HG02973 (cell line): ENCODE measurements at regions not wholly inside any gene's neighbourhood (a gene's known extent, or its start where the extent isn't known, plus 50 kb on each side); places are given as distances from the start of the nearest gene placed in this dataset.

Source experiments
- ATAC-seq: cut with Tn5 transposase; IDR thresholded peaks from one replicate; pipeline ENCODE4 v1.9.1; 2021; ENCODE audit warnings: moderate library complexity; ENCODE audit not compliant: unreplicated experiment

DNA sequence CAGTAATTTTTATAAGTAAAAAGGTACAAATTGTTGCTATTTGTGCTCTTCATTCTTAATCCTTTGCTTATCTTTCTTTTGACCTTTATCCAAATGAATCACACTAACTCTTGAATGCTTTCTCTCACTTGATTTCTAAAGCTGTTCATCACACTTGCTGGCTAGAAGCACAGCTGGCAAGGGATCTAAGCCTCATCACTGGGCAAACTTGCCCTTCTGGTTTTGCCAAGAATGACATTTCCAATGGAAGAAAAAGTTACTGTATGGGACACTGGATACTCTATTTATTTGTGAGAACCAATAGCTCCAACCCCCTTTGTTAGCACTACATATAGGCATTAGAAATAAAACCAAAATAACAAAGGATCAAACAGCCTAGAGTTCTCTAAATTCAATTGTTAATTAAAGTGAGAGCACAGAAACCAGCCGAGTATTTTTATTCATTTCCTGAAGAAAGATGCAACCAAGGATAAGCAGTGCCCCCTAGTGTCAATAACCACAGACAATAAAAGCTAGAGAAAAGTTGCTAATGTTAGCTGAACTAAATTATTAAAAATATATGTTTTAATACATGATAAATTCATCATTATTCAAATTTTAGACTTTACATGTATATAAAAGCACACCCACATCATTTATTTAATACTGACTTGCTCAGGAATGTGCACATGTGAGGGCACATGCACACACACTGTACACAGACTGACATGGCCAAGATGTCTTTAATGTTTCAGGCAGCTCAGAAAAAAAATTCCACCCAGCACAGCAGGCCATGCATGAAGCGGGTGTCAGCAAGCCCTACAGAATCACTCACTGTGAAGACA lies 59.8 kb upstream of the POU5F2 start:
- peak; percentile 52 for ATAC-seq

DNA sequence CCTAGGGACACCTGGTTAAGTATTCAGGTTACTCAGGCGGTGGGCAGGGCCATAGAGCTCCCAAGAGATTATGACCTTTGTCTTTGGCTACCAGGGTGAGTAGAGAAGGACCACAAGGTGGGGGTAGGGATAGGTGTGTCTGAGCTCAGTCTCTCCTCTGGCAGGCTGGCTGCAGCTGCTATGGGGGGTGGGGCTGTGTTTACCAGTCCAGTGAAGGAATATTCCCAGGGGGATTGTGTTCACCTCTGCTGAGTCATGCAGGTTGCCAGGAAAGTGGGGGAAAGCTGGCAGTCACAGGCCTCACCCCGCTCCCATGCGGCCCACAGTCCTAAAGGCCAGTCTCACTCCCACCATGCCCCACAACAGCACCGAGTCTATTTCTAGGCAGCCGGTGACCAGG lies 53.6 kb upstream of the POU5F2 start:
- ATAC-seq: no peak

DNA sequence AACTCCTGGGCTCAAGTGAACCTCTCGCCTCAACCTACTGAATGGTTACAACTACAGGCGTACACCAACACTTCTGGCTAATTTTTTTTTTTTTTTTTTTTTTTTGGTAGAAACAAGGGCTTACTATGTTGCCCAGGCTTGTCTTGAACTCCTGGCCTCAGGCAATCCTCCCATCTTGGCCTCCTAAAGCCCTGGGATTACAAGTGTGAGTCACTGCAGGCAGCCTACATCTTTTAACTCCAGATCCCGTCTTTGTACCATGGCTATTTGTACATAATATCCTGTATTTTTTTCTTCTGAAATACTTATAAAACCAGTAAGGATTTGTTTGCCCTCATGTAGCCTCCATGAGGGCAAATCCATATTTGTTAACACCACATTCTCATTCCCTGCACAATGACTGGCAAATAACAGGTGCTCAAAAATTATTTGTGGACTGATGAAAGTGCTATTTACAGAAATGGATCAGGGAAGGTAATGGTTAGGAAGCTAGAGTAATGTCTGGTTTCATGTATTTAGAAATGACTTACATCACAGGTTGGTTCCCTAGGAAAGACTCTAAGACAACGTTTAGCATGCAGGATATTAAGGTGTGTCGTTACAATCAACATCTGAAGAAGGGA lies 51.9 kb upstream of the POU5F2 start:
- ATAC-seq: no peak

DNA sequence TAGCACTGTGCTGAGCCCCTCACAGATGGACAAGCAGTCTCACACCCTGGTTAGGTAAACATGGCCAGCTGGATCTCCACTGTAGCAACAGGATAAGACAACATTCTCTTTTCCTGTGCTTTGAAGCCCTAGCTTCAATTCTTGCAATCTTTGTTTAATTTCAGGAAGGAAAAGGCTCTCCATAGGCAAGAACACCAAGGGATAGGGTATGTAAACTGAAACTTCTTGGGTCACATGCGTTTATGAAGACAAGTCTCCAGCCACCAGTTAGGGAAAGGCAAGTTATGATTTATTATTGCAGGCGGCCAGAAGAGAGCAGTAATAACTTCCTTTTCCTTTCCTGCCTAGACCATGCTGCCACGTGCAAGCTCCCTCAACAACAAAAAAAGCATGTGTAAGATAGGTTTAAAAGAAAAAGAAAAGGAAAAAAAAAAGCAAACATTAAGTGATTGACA lies 50.1 kb upstream of the POU5F2 start:
- no peak for ATAC-seq
